A549 (cell line): ENCODE measurements at regions not wholly inside any gene's neighbourhood (a gene's known extent, or its start where the extent isn't known, plus 50 kb on each side); places are given as distances from the start of the nearest gene placed in this dataset.

Experiments used
- ATAC-seq, 2 experiments: fragments of 200-7000 bp in 1 of 2; fragments of >200 bp in 1 of 2; cut with Nextera tagmentation in 1 of 2; cut with Tn5 transposase in 1 of 2; 3 replicates each; pipeline versions ENCODE4 v1.8.0 to v1.9.1; 2018 to 2020; ENCODE audit warnings: mild to moderate bottlenecking in 1 of 2, moderate library complexity in 1 of 2
- CTCF ChIA-PET: fragments of 300-600 bp; sonication (Branson Sonifier 250); formaldehyde crosslinking; extraction: SDS; loops from one replicate; lab custom pipeline; 2021; ENCODE audit warnings: antibody characterized with exemption, inconsistent platforms; lab: Yijun Ruan, JAX
- POLR2A ChIA-PET: fragments of 350-600 bp; formaldehyde crosslinking; extraction: SDS; loops from one replicate; lab custom pipeline; 2021; ENCODE audit warnings: antibody characterized with exemption, inconsistent platforms; lab: Yijun Ruan, JAX
- DNase-seq, 2 experiments: peaks; one replicate each; pipeline versions ENCODE4 v3.0.0 to v3.0.0-alpha.2; 2011 to 2016; ENCODE audit warnings: low read depth in 1 of 2, low spot score in 1 of 2
- FAIRE-seq: peaks from 2 replicates; lab custom pipeline; 2011; peaks lifted over from hg19 to GRCh38; lab: Jason Lieb, UNC
- H3K27ac ChIP-seq, 2 experiments: fragments of >200 bp; sonication (Bioruptor Twin); formaldehyde crosslinking; 3 replicates each; pipeline ENCODE4 v1.5.1; 2016 to 2017
- H3K4me1 ChIP-seq: fragments of >200 bp; sonication (Bioruptor Twin); formaldehyde crosslinking; 3 replicates; pipeline ENCODE4 v1.6.1; 2016
- H3K4me2 ChIP-seq: fragments of >200 bp; sonication (Bioruptor Twin); formaldehyde crosslinking; 3 replicates; pipeline ENCODE4 v1.6.1; 2016
- H3K4me3 ChIP-seq: fragments of >200 bp; sonication (Bioruptor Twin); formaldehyde crosslinking; 3 replicates; pipeline ENCODE4 v1.5.1; 2016
- H3K9me3 ChIP-seq: fragments of >200 bp; sonication (Bioruptor Twin); formaldehyde crosslinking; 3 replicates; pipeline ENCODE4 v1.6.1; 2016
- BHLHE40 ChIP-seq: IDR thresholded peaks from 2 replicates; pipeline ENCODE4 v1.6.1; 2012; ENCODE audit warnings: low read depth, low read length, inconsistent platforms
- CEBPB ChIP-seq, 2 experiments: fragments of >200 bp in 1 of 2; sonication (Bioruptor Twin) in 1 of 2; formaldehyde crosslinking in 1 of 2; IDR thresholded peaks; 2 replicates each; pipeline ENCODE4 v1.6.1; 2012 to 2016
- EP300 ChIP-seq, 2 experiments: fragments of >200 bp; sonication (Bioruptor Twin); formaldehyde crosslinking; IDR thresholded peaks; 2 replicates in 1 of 2; 3 replicates in 1 of 2; pipeline ENCODE4 v1.6.1; 2016 to 2017
- ESRRA ChIP-seq: fragments of 150-350 bp; IDR thresholded peaks from 2 replicates; pipeline ENCODE4 v1.6.1; 2014; ENCODE audit warnings: mild to moderate bottlenecking, low read length, borderline replicate concordance
- FOSB ChIP-seq: fragments of 250-450 bp; sonication (Bioruptor Pico); IDR thresholded peaks from 2 replicates; pipeline ENCODE4 v1.5.0; 2020; ENCODE audit warnings: mild to moderate bottlenecking, moderate library complexity
- FOXS1 ChIP-seq: fragments of 250-450 bp; sonication (Bioruptor Pico); IDR thresholded peaks from 2 replicates; pipeline ENCODE4 v1.5.0; 2020; ENCODE audit warnings: mild to moderate bottlenecking, moderate library complexity
- HEYL ChIP-seq: fragments of 250-450 bp; sonication (Bioruptor Pico); IDR thresholded peaks from 2 replicates; pipeline ENCODE4 v1.8.0; 2021; ENCODE audit warnings: mild to moderate bottlenecking, moderate library complexity
- JUN ChIP-seq, 2 experiments: fragments of >200 bp; sonication (Bioruptor Twin); formaldehyde crosslinking; IDR thresholded peaks; 2 replicates in 1 of 2; 3 replicates in 1 of 2; pipeline ENCODE4 v1.6.1; 2016 to 2017
- JUNB ChIP-seq: fragments of >200 bp; sonication (Bioruptor Twin); formaldehyde crosslinking; IDR thresholded peaks from 2 replicates; pipeline ENCODE4 v1.6.1; 2016
- KDM1A ChIP-seq: fragments of 200-600 bp; sonication (generic); IDR thresholded peaks from 2 replicates; pipeline ENCODE4 v1.6.1; 2016; ENCODE audit warnings: low read depth, mild to moderate bottlenecking
- MAFK ChIP-seq: fragments of 450-650 bp; IDR thresholded peaks from 2 replicates; pipeline ENCODE4 v1.6.1; 2014; ENCODE audit not compliant: partially characterized antibody
- MAZ ChIP-seq: fragments of 150-350 bp; IDR thresholded peaks from 2 replicates; pipeline ENCODE4 v1.6.1; 2014; ENCODE audit warnings: antibody characterized with exemption, low read depth, low read length, borderline replicate concordance
- RAD21 ChIP-seq, 2 experiments: fragments of >200 bp in 1 of 2; sonication (Bioruptor Twin) in 1 of 2; formaldehyde crosslinking in 1 of 2; IDR thresholded peaks in 1 of 2; conservative IDR thresholded peaks in 1 of 2; 2 replicates in 1 of 2; 3 replicates in 1 of 2; pipeline ENCODE4 v1.6.1; 2012 to 2018; ENCODE audit warnings: inconsistent platforms in 1 of 2
- RARB ChIP-seq: fragments of 250-450 bp; sonication (Bioruptor Pico); IDR thresholded peaks from 2 replicates; pipeline ENCODE4 v1.8.0; 2021; ENCODE audit warnings: mild to moderate bottlenecking, moderate library complexity
- RFX5 ChIP-seq: fragments of 450-650 bp; IDR thresholded peaks from 2 replicates; pipeline ENCODE4 v1.7.1; 2014; ENCODE audit warnings: antibody characterized with exemption, mild to moderate bottlenecking, moderate library complexity
- RNF2 ChIP-seq: fragments of 200-600 bp; sonication (generic); IDR thresholded peaks from 2 replicates; pipeline ENCODE4 v1.6.1; 2016; ENCODE audit warnings: low read depth, mild to moderate bottlenecking, antibody characterized with exemption, moderate library complexity, borderline replicate concordance
- SMC3 ChIP-seq: fragments of >200 bp; sonication (Bioruptor Twin); formaldehyde crosslinking; IDR thresholded peaks from 3 replicates; pipeline ENCODE4 v1.6.1; 2018; ENCODE audit warnings: inconsistent platforms
- ZSCAN20 ChIP-seq: fragments of 250-450 bp; sonication (Bioruptor Pico); IDR thresholded peaks from 2 replicates; pipeline ENCODE4 v1.8.0; 2022; ENCODE audit warnings: mild to moderate bottlenecking, moderate library complexity
- WGBS: methylation state at CpG from one replicate; pipeline ENCODE4 v1.1.6; 2017; ENCODE audit errors: missing lambda C conversion rate; 5-methylcytosine and 5-hydroxymethylcytosine counted together
- TF ChIP-seq, protein P1 (sequence below): fragments of >200 bp; sonication (Bioruptor Twin); formaldehyde crosslinking; IDR thresholded peaks from 3 replicates; pipeline ENCODE4 v1.6.1; 2016
- TF ChIP-seq, protein P2 (sequence below): fragments of 450-650 bp; IDR thresholded peaks from 2 replicates; pipeline ENCODE4 v1.6.1; 2014; ENCODE audit warnings: antibody characterized with exemption
- TF ChIP-seq, protein P3 (sequence below): fragments of 150-350 bp; IDR thresholded peaks from 2 replicates; pipeline ENCODE4 v1.6.1; 2014; ENCODE audit warnings: low read depth, mild to moderate bottlenecking, low read length
- TF ChIP-seq, protein P4 (sequence below): fragments of 250-450 bp; sonication (Bioruptor Pico); IDR thresholded peaks from 2 replicates; pipeline ENCODE4 v1.5.0; 2021; ENCODE audit warnings: mild to moderate bottlenecking, moderate library complexity, borderline replicate concordance
- TF ChIP-seq, protein P5 (sequence below): fragments of 250-450 bp; sonication (Bioruptor Pico); IDR thresholded peaks from 2 replicates; pipeline ENCODE4 v1.5.0; 2020; ENCODE audit warnings: low read depth, mild to moderate bottlenecking, moderate library complexity
- TF ChIP-seq, protein P6 (sequence below): IDR thresholded peaks from 2 replicates; pipeline ENCODE4 v1.6.1; 2012
- TF ChIP-seq, protein P7 (sequence below): fragments of 200-600 bp; sonication (generic); IDR thresholded peaks from 2 replicates; pipeline ENCODE4 v1.6.1; 2016; ENCODE audit warnings: antibody characterized with exemption, mild to moderate bottlenecking, moderate library complexity

DNA sequence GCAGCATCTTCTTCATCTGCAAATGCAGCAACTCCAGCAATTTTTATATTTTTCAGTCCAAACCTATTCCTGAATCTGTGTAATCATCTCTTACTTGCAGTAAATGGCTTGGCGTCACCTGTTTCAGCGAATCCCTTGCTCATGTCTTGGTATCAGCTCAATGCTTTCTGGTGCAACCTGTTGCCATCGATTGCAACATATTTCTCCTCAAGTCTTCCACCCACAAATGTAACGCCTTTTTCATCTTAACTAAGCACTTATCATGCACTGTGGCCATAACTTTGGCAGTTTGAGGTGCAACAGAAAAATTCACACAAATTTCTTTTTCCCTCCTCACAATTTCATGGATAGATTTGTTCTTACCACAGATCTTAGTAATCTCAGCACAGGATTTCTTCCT is 168.3 kb downstream of the HERPUD2 start:
- Histone ChIP-seq H3K9me3 (no peaks in the 10 kb centered on the region), H3K4me2 (no peak overlapping the region), H3K4me1 (no peaks in the 10 kb centered on the region), H3K4me3 (no peak overlapping the region), H3K27ac (no peak overlapping the region)
- WGBS = 41% methylated on average over 4 of the region's 4 CpGs
- TF ChIP-seq FOSB (CRISPR knock-in tag) (no peak), JUNB (no peak), RARB (CRISPR knock-in tag) (no peak), HEYL (CRISPR knock-in tag) (no peak), ESRRA (no peak), KDM1A (no peak), RFX5 (no peak), SMC3 (no peak)
- TF ChIP-seq, protein P1, sequence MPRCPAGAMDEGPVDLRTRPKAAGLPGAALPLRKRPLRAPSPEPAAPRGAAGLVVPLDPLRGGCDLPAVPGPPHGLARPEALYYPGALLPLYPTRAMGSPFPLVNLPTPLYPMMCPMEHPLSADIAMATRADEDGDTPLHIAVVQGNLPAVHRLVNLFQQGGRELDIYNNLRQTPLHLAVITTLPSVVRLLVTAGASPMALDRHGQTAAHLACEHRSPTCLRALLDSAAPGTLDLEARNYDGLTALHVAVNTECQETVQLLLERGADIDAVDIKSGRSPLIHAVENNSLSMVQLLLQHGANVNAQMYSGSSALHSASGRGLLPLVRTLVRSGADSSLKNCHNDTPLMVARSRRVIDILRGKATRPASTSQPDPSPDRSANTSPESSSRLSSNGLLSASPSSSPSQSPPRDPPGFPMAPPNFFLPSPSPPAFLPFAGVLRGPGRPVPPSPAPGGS = no peak
- TF ChIP-seq, protein P2, sequence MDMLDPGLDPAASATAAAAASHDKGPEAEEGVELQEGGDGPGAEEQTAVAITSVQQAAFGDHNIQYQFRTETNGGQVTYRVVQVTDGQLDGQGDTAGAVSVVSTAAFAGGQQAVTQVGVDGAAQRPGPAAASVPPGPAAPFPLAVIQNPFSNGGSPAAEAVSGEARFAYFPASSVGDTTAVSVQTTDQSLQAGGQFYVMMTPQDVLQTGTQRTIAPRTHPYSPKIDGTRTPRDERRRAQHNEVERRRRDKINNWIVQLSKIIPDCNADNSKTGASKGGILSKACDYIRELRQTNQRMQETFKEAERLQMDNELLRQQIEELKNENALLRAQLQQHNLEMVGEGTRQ = no peak
- FAIRE-seq (no peak), ATAC-seq (no peak), DNase-seq (no peak)
- ChIA-PET POLR2A (no interaction called here), CTCF (no interaction called here)

DNA sequence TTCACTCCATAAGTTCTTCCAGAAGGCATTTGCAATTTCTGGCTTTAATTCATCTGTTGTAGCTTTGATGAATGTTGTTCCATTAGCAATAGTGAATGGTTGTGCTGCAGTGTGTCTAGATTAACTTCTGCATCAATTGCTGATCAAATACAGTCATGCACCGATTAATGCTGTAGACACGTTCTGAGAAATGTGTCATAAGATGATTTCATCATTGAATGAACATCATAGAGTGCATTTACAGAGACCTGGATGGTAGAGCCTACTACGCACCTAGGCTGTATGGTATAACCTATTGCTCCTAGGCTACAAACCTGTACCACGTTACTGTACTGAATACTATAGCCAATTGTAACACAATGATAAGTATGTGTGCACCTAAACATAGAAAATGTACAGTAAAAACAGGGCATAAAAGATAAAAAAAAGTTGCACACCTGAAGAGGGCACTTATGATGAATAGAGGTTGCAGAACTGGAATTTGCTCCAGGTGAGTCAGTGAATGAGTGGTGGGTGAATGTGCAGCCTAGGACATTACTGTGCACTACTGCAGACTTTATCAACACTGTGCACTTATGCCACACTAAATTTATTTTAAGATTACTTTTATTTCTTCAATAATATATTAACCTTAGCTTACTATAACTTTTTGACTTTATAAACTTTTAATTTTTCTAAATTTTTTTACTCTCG is 170.7 kb downstream of the HERPUD2 start:
- POLR2A ChIA-PET = no interaction called here
- DNase-seq (no peak), ATAC-seq (no peak), FAIRE-seq (no peak)
- H3K4me2 ChIP-seq = no peak overlapping the region
- no peaks in the 10 kb centered on the region for H3K9me3 ChIP-seq
- WGBS = 22% methylated on average over 5 of the region's 5 CpGs
- H3K4me3 ChIP-seq = no peak overlapping the region
- CTCF ChIA-PET = no interaction called here
- no peaks in the 10 kb centered on the region for H3K4me1 ChIP-seq
- H3K27ac ChIP-seq = no peak overlapping the region
- no peak for TF ChIP-seq MAZ
- TF ChIP-seq, protein P3, sequence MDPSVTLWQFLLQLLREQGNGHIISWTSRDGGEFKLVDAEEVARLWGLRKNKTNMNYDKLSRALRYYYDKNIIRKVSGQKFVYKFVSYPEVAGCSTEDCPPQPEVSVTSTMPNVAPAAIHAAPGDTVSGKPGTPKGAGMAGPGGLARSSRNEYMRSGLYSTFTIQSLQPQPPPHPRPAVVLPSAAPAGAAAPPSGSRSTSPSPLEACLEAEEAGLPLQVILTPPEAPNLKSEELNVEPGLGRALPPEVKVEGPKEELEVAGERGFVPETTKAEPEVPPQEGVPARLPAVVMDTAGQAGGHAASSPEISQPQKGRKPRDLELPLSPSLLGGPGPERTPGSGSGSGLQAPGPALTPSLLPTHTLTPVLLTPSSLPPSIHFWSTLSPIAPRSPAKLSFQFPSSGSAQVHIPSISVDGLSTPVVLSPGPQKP = no peak
- TF ChIP-seq MAFK = no peak
- TF ChIP-seq, protein P4, sequence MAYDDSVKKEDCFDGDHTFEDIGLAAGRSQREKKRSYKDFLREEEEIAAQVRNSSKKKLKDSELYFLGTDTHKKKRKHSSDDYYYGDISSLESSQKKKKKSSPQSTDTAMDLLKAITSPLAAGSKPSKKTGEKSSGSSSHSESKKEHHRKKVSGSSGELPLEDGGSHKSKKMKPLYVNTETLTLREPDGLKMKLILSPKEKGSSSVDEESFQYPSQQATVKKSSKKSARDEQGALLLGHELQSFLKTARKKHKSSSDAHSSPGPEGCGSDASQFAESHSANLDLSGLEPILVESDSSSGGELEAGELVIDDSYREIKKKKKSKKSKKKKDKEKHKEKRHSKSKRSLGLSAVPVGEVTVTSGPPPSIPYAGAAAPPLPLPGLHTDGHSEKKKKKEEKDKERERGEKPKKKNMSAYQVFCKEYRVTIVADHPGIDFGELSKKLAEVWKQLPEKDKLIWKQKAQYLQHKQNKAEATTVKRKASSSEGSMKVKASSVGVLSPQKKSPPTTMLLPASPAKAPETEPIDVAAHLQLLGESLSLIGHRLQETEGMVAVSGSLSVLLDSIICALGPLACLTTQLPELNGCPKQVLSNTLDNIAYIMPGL (CRISPR knock-in tag) = no peak
- no peak for TF ChIP-seq ZSCAN20 (CRISPR knock-in tag)
- TF ChIP-seq FOXS1 = no peak
- TF ChIP-seq, protein P1 = no peak
- TF ChIP-seq, protein P5, sequence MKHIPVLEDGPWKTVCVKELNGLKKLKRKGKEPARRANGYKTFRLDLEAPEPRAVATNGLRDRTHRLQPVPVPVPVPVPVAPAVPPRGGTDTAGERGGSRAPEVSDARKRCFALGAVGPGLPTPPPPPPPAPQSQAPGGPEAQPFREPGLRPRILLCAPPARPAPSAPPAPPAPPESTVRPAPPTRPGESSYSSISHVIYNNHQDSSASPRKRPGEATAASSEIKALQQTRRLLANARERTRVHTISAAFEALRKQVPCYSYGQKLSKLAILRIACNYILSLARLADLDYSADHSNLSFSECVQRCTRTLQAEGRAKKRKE (CRISPR knock-in tag) = no peak
- no peak for TF ChIP-seq CEBPB (IDR thresholded peaks at IDR 0.05)
- TF ChIP-seq BHLHE40 = no peak
- TF ChIP-seq EP300 (IDR thresholded peaks at IDR 0.05) = no peak
- TF ChIP-seq JUN (IDR thresholded peaks at IDR 0.05) = no peak
- no peak for TF ChIP-seq RAD21 (conservative IDR thresholded peaks at IDR 0.05 in 1 of 2, IDR thresholded peaks at IDR 0.05 in 1 of 2)
- TF ChIP-seq, protein P6, sequence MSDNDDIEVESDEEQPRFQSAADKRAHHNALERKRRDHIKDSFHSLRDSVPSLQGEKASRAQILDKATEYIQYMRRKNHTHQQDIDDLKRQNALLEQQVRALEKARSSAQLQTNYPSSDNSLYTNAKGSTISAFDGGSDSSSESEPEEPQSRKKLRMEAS = no peak
- TF ChIP-seq, protein P7, sequence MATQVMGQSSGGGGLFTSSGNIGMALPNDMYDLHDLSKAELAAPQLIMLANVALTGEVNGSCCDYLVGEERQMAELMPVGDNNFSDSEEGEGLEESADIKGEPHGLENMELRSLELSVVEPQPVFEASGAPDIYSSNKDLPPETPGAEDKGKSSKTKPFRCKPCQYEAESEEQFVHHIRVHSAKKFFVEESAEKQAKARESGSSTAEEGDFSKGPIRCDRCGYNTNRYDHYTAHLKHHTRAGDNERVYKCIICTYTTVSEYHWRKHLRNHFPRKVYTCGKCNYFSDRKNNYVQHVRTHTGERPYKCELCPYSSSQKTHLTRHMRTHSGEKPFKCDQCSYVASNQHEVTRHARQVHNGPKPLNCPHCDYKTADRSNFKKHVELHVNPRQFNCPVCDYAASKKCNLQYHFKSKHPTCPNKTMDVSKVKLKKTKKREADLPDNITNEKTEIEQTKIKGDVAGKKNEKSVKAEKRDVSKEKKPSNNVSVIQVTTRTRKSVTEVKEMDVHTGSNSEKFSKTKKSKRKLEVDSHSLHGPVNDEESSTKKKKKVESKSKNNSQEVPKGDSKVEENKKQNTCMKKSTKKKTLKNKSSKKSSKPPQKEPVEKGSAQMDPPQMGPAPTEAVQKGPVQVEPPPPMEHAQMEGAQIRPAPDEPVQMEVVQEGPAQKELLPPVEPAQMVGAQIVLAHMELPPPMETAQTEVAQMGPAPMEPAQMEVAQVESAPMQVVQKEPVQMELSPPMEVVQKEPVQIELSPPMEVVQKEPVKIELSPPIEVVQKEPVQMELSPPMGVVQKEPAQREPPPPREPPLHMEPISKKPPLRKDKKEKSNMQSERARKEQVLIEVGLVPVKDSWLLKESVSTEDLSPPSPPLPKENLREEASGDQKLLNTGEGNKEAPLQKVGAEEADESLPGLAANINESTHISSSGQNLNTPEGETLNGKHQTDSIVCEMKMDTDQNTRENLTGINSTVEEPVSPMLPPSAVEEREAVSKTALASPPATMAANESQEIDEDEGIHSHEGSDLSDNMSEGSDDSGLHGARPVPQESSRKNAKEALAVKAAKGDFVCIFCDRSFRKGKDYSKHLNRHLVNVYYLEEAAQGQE = no peak
- TF ChIP-seq RNF2 = no peak
